Upper lobe of left lung (tissue), 4 donors: ENCODE measurements at regions not wholly inside any gene's neighbourhood (a gene's known extent, or its start where the extent isn't known, plus 50 kb on each side); places are given as distances from the start of the nearest gene placed in this dataset.

Experiments
- CTCF ChIP-seq, 6 experiments: fragments of 450-650 bp in 4 of 6; fragments of 200-600 bp in 2 of 6; sonication (generic) in 2 of 6; IDR thresholded peaks; one replicate each; pipeline ENCODE4 v1.5.1; 2016 to 2019; ENCODE audit warnings: antibody characterized with exemption in 6 of 6
- POLR2A ChIP-seq, 4 donors: fragments of 450-650 bp; IDR thresholded peaks; one replicate each; pipeline ENCODE4 v1.5.1; 2016 to 2017; ENCODE audit warnings: antibody characterized with exemption in 4 of 4, mild to moderate bottlenecking in 2 of 4

- TF ChIP-seq CTCF (IDR thresholded peaks at IDR 0.05) (no peak), POLR2A (IDR thresholded peaks at IDR 0.05) (no peak)
These were observed 616.7 kb upstream of the SUCLG2 start for GRCh38 chr3:68271145-68271544.
